HFF-Myc (cell line): ENCODE measurements at regions not wholly inside any gene's neighbourhood (a gene's known extent, or its start where the extent isn't known, plus 50 kb on each side); places are given as distances from the start of the nearest gene placed in this dataset.

ENCODE experiments used
- DNase-seq: peaks from one replicate; pipeline ENCODE4 v3.0.0-alpha.2; 2011; ENCODE audit warnings: low read depth; ENCODE audit errors: extremely low read depth
- H3K4me3 ChIP-seq: replicated peaks from 2 replicates; pipeline ENCODE4 v1.5.1; 2011; ENCODE audit warnings: low read depth, mild to moderate bottlenecking, control low read depth, low read length
- TF ChIP-seq, protein P1 (sequence below): IDR thresholded peaks from 2 replicates; pipeline ENCODE4 v1.5.1; 2012; ENCODE audit warnings: mild to moderate bottlenecking, low read depth, low read length, control low read depth; ENCODE audit errors: missing control alignments

DNA sequence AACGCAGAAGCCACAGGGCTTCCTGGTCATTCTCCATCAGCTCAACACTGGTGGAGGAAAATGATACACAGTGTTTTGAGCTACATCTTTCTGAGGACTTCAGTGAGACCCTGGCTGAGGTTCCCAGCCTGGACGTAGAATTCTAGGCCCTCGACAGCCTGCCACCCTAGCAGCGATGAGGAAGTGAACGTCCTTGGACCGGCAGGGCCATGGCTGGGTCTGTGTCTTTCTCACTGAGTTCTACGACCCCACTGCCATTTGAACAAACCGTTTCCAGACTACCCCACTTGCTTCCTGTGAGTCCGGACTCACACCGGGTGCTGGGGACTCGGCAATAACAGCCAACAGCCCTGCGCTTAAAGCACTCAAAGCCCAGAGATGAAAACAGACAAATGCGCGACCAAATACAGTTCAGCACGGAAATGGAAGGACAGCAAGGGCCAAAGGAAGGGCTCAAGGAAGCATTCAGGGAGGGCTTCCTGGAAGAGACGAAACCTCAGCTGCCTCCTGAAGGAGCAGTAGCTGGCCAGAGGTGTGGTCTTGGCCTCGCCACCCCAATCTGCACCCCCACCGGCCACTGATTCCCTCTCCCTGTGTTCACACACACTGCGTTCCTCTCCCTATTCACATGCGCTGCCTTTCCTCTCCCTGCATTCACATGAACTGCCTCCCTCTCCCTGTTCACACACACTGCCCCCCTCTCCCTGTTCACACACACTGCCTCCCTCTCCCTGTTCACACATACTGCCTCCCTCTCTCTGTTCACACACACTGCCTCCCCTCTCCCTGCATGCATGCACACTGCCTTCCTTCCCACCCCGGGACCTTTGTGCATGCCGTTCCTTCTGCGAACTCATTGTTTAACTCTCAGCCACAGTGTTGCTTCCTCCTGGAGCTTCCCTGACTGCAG is 136.3 kb upstream of the PRR20G start:
- no peak overlapping the region for H3K4me3 ChIP-seq
- TF ChIP-seq, protein P1, sequence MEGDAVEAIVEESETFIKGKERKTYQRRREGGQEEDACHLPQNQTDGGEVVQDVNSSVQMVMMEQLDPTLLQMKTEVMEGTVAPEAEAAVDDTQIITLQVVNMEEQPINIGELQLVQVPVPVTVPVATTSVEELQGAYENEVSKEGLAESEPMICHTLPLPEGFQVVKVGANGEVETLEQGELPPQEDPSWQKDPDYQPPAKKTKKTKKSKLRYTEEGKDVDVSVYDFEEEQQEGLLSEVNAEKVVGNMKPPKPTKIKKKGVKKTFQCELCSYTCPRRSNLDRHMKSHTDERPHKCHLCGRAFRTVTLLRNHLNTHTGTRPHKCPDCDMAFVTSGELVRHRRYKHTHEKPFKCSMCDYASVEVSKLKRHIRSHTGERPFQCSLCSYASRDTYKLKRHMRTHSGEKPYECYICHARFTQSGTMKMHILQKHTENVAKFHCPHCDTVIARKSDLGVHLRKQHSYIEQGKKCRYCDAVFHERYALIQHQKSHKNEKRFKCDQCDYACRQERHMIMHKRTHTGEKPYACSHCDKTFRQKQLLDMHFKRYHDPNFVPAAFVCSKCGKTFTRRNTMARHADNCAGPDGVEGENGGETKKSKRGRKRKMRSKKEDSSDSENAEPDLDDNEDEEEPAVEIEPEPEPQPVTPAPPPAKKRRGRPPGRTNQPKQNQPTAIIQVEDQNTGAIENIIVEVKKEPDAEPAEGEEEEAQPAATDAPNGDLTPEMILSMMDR = no peak
- no peak for DNase-seq

DNA sequence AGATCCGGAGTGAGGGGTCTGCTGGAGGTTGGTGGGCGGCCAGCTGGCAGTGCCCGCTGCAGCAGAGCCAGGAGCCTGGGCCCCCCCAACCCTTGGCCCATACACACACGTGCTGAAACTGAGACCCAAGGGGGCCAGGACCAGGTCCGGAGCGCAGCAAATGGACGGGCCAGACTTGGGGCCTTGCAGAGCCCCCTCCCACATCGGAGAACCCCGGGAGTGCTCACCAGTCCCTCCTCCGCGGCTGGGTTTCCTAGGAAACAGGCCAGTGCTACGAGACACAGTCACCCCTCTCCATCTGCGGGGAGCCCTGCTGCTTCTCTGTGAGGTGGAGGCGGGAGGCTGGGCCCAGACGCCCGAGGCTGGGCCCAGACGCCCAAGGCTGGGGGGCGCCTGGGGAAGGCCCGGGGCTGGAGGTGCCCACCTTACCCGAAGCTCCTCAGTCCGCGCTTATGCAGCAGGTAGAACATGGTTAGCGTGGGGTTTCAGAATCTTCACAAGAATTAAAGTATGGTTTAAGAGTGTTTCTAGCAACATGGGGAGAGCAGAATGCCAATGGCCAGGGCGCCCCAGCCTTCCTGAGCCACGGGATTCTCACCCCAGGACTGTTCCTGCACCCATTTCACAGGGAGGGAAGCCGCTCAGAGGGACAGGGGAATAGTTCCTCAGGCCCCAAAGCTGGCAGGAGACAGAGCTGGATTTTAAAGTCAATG is 135.0 kb upstream of the PRR20G start:
- TF ChIP-seq, protein P1 = no peak
- H3K4me3 ChIP-seq = no peak overlapping the region
- DNase-seq = no peak

DNA sequence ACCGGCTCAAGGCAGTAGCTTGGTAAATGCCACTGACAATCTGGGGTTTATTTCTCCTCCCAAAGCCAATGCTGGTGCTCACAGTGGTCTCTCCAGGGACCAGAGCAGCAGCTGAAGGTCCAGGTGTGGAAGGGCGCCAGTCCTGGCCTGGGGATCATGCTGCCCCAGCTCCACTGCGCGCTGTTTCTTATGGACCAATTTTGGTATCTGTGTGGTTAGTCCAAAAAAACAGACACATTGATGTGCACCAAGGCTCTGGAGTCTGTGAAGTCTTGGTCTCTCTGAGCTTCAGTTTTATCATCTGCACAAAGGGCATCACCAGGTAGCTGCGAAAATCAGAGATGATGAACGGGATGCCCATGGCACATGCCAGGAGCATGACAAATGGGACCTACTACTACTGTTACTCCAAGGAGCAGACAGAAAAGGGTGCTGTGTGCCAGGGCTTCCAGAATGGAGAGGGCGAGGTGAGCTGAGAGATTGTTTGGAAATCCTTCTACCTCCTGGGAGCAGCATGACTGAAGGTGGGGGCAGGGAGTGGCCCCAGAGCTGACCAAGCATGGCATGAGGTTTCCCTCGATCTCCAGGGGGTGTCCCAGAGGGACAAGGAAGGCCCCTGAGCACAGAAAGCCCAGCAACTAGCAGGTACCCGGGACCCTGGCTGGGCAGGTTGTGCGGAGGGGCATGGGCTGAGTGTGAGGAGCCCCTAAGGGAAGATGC is 134.3 kb upstream of the PRR20G start:
- TF ChIP-seq, protein P1 = no peak
- no peak for DNase-seq
- H3K4me3 ChIP-seq = no peak overlapping the region

DNA sequence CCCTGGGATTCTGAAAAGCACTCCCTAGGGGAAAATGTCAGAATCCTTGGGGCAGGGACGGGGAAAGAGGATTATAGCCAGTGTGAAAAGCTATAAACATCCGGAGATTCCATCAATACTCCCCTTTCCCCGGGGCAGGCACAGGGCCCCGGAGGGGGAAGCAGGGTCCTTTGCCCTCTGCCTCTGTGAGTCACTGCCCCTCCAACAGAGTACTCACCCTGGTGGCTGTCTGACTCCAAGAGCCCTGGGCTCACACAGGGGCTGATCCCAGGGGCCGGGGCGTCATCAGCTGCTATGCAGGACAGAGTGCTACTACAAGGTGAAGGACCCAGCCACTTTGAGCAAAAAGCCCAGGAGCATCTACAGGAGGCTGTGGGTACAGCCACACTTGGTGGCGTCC is 133.0 kb upstream of the PRR20G start:
- no peak for DNase-seq
- TF ChIP-seq, protein P1 = no peak
- no peak overlapping the region for H3K4me3 ChIP-seq

DNA sequence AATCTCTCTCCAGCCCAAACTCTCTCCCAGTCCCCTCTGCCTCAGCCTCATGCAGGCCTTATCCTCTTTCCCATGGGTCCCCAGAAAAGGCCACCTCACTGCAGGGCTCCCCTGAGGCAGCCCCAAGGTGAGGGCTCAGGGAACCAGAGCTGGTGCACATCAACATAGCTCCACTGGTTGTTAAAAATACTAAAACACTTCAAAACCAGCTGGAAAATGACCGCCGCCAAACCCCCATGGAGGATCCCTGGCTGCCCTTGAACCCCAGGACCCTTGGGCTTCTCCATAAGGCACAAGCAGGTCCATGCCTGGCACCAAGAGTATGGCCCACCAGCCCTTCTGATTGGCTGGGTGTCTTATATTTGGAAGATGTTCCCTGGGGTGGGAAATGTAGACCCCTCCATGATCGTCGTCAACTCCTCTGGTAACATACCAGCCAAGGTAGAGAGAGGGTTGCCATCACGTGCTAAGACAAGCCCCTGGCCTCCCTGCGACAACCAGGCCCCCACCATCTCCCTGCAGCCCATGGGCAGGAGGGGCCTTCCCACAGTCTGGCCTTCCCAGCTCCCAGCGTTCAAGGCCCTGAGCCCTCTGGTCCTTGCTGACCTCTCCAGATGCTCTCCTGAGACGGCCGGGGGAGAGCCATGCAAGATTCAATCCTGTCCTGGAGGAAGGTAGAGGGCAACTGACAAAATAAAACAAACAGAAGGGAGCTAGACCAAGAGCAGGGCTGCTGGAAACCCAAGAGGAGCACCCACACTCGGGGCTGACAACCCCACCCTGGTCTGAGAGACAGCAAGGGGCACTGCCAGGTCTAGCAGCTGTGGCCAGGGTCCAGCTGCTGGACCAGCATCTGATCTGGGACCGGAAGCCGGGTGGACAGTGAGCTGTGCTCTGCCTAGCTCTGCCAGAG is 132.1 kb upstream of the PRR20G start:
- TF ChIP-seq, protein P1 = no peak
- no peak overlapping the region for H3K4me3 ChIP-seq
- DNase-seq = no peak

DNA sequence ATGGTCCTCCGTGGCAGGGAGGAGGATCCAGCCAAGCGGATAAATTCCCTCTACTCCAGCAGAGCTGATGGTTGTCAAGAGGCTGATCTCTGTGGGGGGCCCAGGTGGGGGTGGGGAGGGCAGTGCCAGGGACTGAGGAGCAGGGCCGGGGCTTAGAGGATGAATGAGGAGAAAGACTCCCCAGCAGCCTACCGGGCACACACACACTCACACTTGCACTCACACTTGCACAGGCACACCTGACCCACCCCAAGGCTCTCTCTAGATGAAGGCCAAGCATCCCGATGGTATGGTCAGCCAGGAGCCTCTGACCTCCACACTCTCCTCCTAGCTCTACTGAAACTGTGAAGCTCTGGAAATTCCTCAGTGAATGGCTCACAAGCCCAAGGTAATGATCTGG is 131.3 kb upstream of the PRR20G start:
- TF ChIP-seq, protein P1 = no peak
- H3K4me3 ChIP-seq = no peak overlapping the region
- DNase-seq = no peak
